HT-29 (cell line): ENCODE measurements at regions not wholly inside any gene's neighbourhood (a gene's known extent, or its start where the extent isn't known, plus 50 kb on each side); places are given as distances from the start of the nearest gene placed in this dataset.
"Not testable (repeated sequence)": the region's sequence is repeated elsewhere in the genome, so short reads cannot be mapped to it uniquely, and the experiment has no call there.

ENCODE experiments used
- DNase-seq: peaks from one replicate; pipeline ENCODE4 v3.0.0-alpha.2; 2015; ENCODE audit warnings: low spot score

GRCh38 chr17:26936645-26937044 is 357.3 kb upstream of the WSB1 start:
- not testable (repeated sequence) for DNase-seq

- not testable (repeated sequence) for DNase-seq
Observed at GRCh38 chr17:26937750-26938322, 356.1 kb upstream of the WSB1 start.

- not testable (repeated sequence) for DNase-seq
Observed at GRCh38 chr17:26939755-26940154, 354.2 kb upstream of the WSB1 start.

GRCh38 chr17:26940587-26940986 is 353.3 kb upstream of the WSB1 start:
- not testable (repeated sequence) for DNase-seq

- DNase-seq = no peak
Observed at GRCh38 chr17:26962255-26963162, 331.4 kb upstream of the WSB1 start.

GRCh38 chr17:26963163-26963503 is 330.8 kb upstream of the WSB1 start:
- DNase-seq = no peak

GRCh38 chr17:26965898-26966624 is 327.9 kb upstream of the WSB1 start:
- not testable (repeated sequence) for DNase-seq

GRCh38 chr17:26966625-26967179 is 327.2 kb upstream of the WSB1 start:
- not testable (repeated sequence) for DNase-seq

- not testable (repeated sequence) for DNase-seq
Observed at GRCh38 chr17:26981845-26982425, 312.0 kb upstream of the WSB1 start.

GRCh38 chr17:26982563-26982962 is 311.4 kb upstream of the WSB1 start:
- DNase-seq = not testable (repeated sequence)

GRCh38 chr17:26987851-26988250 is 306.1 kb upstream of the WSB1 start:
- not testable (repeated sequence) for DNase-seq

- DNase-seq = not testable (repeated sequence)
Observed at GRCh38 chr17:26994648-26995047, 299.3 kb upstream of the WSB1 start.

GRCh38 chr17:26996146-26996916 is 297.6 kb upstream of the WSB1 start:
- DNase-seq = not testable (repeated sequence)

- peak; percentile 7 for DNase-seq
Observed at GRCh38 chr17:27007734-27008531, 286.0 kb upstream of the WSB1 start.

- no peak for DNase-seq
Observed at GRCh38 chr17:27009087-27009486, 284.8 kb upstream of the WSB1 start.

- not testable (repeated sequence) for DNase-seq
Observed at GRCh38 chr17:27010138-27010537, 283.8 kb upstream of the WSB1 start.

GRCh38 chr17:27030552-27030951 is 263.4 kb upstream of the WSB1 start:
- DNase-seq = not testable (repeated sequence)

GRCh38 chr17:27038676-27039075 is 255.2 kb upstream of the WSB1 start:
- DNase-seq = peak; percentile 55

GRCh38 chr17:27045039-27045438 is 248.9 kb upstream of the WSB1 start:
- peak; percentile 59 for DNase-seq
